Muscle of back (tissue), 3 donors: ENCODE measurements at regions not wholly inside any gene's neighbourhood (a gene's known extent, or its start where the extent isn't known, plus 50 kb on each side); places are given as distances from the start of the nearest gene placed in this dataset.
"Not testable (repeated sequence)": the region's sequence is repeated elsewhere in the genome, so short reads cannot be mapped to it uniquely, and the experiment has no call there.

Experiments
- DNase-seq, 3 donors: peaks; one replicate each; pipeline versions ENCODE4 v3.0.0 to v3.0.0-alpha.2; 2013

DNA sequence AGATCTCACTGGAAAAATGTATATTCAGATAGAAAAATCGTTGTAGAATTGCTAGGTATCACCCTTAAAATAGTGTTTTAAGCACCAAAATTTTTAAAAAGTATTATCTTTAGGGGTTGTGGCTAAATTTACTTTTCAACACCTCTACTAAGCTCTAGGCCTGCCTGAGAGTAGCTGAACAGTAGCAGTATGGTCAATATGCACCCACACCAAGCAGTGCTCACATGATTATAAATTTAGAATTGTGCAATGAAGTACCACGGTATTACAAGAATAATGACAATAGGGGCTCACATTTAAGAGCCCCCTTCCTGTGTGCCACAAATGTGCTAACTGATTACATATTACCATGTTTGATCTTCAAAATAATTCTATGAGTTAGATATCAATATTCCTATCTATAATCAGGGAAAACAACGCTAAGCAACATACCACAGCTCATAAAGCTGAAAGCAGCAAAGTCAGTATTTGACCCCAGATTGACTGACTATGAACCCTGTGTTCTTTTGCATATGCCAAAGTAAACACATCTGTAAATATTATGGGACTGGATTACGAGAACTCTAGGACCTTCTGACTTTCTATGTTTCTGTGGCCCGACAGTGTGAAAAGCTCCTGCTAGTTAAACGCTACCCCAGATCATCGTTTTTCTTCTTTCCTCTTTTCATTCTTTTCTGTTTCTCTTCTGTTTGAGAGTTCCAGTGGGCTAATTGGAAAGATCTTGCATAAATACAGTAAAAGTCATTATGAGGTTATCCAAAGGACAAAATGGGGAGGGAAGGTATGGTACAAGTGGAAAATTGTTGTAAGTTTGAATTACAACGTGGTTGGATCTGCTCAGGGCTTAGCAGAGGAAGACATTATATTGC, 201.1 kb upstream of the C1orf87 start:
- peak in 2 of 3 donors; percentile 71 to 85 for DNase-seq

DNA sequence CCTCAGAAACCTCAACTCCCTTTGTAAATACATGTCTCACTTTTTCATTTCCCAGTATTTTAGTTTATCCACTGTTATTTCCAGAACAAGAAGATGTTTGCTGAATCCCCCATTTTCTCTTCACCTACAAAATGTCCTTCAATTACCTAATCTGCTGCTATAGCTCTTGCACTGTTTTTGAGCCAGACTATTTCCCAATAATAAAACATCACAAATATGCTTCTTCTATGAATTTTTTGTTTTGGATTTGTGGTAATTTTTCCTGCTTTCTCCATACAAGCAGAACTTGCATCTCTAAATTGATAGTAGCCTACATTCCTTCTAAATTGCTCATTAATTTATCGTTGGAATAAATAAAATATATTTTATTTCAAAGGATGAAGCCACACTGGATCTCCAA, 199.6 kb upstream of the C1orf87 start:
- no peak for DNase-seq

DNA sequence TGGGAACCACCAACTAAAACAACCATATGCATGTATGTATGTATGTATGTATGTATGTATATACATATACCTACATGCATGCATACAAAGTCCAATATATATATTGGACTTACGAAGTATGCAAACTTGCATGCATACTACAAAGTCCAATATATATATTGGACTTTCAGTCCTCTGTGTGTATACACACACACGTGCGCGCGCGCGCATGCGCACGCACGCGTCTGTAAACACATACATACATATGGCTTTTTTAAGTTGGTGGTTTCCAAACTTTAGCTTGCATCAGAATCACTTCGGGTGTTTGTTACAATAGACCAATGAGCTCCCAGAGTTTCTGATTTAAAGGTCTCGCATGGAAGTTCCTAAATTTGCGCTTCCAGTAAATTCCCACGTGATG, 197.5 kb upstream of the C1orf87 start:
- DNase-seq = no peak

DNA sequence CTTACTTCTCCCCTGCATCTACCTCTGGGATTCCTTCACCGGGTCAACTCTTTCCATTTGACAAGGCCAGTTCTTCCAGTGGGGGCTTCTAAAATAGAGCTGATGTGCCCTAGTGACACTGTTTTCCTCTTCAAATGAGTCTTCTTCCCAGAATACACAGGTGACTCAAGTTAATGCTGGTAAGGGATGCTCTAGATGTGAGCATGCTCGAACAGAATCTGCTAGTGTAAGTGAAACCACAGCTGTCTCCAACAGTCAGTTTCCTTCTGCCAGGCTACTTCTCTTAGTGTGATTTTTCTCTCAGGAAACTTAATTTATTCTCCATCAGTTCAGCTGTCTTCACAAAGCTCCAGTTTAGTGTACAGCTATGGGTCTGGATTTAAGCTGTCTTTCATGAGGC, 194.9 kb upstream of the C1orf87 start:
- peak in 1 of 3 donors; percentile 26 for DNase-seq

DNA sequence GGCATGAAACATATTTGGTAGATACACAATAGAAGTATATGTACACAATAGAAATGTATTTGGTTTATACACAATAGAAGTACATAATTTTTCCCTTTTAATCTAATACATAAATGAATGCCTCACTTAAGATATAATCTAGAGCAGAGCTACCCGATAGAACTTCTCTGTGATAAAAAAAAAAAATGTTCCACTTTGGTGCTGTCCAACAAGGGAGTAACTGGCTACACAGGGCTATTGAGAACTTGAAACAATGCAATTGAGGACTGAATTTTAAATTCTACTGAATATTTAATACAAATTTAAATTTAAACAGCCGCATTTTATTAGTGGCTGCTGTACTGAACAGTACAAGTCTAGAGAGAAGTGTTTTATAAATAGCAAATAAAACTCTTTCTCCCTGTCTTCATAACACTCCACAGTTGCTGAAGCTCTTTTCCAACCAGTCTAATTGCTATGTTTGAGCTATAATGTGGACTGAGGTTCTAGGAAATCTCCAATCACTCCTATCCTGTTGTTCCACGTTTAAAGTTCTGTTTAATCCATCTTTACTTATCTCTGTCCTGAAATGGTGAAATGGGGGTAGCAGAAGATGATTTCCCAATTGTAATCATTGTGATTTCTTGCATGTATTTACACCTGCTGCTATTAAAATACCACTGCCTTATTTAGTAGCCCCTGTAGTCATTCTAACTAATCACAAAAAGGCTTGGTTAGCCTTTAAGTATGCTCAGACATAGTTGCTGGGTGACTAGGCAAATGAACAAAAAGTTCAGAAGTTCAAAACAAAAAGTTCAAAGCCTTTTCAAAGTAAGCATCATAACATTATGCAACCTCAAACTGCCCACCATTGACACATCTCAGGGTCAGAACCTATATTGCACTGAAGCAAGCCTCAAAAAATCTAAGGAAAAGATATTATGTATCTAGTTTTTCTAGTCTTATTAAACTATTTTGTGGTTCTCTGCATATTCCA, 192.3 kb upstream of the C1orf87 start:
- no peak for DNase-seq

DNA sequence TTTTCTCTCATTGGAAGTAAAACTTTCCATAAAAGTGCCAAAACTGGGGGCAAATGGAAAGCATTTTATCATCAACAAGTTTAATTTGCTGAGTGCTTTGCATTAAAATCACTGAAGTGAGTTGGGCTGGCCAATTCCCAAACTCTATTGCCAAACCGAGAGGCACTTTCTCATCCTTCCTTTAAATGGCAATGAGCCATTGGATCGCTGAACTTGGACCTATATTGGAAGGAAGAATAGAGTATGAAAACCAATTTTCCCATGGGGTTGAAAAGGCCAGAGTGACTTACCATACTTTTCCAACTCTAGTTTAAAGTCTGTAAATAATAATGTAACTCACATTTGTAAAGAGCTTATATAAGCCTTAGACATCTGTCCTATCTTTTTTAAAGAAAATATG, 189.1 kb upstream of the C1orf87 start:
- peak in 2 of 3 donors; percentile 77 to 90 for DNase-seq

DNA sequence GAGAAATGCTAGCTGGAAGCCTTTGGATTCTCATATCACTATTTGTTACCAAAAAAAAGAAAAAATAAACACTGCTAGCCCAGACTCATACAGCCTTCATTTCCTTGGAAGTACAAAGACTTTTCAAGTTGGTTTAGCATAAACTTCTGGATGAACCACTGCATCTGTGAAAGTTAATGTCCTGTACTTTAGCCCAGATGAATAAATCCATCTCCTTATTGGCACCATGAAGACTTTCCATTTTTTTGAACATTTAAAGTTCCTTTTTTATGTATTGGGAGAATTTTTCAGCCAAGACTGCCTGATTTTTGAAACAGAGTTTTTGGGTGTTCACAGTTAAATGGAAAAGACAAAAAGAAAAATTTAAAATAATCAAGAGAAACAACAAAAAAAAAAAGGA, 184.0 kb upstream of the C1orf87 start:
- DNase-seq = peak in 2 of 3 donors; percentile 55 to 82

DNA sequence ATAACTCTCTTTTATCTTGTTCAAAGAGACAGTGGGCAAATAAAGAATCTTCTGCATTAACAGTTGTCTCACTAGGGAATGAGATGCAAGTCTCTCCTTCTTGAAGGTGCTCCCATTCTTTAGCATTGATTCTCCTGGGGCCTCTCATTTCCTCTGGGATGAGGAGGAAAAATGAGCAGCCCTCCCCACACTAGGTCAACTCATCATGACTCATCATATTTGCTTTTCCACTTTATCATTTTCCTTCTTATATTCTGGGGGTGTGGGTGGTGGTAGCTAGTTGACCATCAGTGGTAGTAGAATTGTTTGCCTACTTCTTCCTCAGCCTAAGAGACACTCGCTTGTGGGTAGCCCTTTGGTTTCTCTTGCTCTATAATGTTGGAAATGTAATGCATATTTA, 182.0 kb upstream of the C1orf87 start:
- no peak for DNase-seq

DNA sequence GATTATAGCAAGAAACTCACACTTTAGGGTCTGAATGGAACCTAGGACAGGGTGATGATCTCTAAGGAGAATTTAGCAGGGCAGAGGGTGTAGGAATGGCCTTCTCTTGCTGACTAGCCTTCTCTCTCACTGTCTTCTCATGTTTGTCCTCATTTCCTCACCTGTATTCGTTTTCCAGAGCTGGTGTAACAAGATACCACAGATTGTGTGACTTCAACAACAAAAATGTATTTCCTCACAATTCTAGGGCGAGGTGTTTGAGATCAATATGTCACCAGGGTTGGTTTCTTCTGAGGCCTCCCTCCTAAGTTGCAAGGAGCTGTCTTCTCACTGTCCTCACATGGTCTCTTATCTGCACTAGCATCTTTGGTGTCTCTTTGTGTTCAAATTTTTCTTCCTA, 177.9 kb upstream of the C1orf87 start:
- DNase-seq = no peak

DNA sequence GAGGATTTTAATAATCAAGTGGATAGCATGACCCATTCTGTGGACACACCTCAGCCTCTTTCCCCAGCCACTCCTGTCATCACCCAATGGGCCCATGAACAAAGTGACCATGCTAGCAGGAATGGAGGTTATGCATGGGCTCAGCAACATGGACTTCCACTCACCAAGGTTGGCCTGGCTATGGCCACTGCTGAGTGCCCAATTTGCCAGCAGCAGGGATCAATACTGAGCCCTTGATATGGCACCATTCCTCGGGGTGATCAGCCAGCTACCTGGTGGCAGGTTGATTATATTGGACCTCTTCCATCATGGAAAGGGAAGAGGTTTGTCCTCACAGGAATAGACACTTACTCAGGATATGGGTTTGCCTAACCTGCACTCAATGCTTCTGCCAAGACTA, 173.9 kb upstream of the C1orf87 start:
- not testable (repeated sequence) for DNase-seq

DNA sequence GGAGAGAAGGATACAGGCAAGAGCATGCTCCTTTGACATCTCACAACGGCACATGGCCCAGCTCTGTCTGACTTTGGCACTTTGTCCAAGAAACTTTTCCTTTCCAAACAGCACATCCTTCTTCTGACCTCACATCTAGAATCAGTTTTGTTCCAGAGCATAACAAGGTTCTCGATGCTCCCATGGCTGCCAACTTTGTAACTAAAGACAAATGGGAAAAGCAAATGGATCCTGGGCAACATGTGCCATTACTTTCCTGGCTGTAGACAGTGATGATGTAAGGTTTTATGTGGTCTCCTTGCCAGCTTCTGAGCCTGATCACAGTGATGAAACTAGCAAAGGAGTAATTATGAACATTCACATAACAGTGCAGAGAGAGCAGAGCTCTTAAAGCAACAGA, 171.8 kb upstream of the C1orf87 start:
- DNase-seq = peak in 2 of 3 donors; percentile 56 to 76

DNA sequence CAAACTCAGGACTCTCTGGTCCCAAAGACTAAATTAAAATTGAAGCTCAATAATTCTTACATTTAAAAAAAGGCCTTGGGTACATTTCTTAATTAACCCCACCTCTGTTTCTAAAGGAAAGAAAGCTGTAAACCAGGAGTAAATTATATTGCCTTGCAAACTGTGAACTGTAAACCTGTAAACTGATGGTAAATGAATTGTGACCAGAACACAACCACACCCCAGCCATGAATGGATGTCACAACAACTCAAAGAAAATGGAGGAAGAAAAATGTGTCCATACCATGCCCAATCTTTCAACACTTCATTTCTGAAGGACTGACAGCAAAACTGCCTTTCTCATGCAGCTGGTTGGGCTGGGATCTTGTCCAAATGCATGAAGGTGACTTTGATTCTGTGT, 171.3 kb upstream of the C1orf87 start:
- DNase-seq = no peak

DNA sequence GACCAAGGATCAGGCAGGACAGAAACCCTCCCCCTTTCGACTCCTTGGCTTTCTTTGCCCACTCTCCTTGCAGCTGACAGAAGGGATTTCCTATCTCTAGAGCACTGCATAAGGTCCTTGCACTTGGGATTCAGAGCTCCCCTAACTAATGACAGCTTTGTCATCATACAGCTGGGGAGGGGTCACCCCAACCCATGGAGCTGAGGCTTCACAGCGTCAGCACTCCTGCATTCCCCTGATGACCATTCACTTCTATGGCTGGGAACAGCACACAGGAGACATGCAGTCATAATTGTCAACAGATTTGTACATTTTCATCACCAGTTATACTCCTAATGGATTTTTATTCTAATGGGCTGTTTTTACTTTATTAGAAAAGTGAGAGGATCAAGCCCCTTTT, 161.7 kb upstream of the C1orf87 start:
- no peak for DNase-seq

DNA sequence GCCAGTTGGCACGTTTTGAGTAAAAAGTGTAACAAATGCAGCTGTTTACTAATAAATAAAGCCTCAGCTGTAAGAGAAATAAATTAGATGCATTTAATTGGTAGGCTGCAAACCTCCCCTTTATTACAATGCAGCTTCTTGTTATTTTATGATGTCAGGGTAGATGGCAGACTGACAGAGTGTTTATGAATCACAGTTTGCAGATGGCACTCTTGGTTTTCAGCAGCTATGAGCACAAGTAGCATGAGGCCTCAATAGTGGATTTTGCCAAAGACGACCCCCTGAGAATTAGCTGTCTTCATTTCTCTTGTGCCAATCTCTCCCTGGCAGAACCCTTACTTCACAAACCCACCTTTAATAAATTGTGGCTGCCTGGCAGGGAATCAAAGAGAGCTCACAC, 161.2 kb upstream of the C1orf87 start:
- DNase-seq = no peak

DNA sequence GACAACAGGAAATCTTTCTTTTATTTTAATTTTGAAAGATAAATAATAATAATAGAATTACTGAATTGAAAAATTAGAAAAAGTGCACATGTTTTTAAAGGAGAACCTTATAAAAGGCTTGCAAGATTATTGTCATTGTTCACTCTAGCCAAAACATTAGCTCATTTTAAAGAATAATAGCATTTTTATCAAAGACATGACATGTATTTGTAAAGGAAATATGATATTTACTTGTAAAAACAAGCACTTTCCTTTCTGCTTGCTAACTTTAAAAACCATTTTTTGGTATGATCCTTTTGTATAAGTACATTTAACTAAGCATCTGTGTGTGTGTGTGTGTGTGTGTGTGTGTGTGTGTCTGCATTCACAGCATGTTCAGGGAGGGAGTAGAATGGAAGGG, 156.3 kb upstream of the C1orf87 start:
- DNase-seq = peak in 1 of 3 donors; percentile 36

DNA sequence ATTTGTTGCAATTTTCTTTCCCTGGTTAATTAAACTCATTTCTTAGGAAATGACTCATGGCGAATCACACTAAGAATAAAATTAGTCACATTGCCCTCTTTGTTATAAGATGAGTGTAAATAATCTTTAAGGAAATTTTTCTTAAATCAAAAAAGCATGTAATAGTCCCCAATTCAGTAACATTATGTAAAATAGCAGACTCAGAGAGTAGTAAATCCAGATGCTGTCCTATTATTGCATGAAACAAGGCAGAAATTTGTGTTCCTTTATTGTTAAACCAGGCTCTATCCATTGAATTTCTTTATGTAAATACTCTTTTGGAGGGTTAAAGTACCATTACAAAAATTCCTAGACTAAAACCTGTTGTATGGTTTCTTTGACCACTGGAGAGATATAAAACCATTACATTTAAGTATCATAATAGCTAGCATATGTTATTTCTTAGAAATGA, 154.5 kb upstream of the C1orf87 start:
- peak in 1 of 3 donors; percentile 55 for DNase-seq

DNA sequence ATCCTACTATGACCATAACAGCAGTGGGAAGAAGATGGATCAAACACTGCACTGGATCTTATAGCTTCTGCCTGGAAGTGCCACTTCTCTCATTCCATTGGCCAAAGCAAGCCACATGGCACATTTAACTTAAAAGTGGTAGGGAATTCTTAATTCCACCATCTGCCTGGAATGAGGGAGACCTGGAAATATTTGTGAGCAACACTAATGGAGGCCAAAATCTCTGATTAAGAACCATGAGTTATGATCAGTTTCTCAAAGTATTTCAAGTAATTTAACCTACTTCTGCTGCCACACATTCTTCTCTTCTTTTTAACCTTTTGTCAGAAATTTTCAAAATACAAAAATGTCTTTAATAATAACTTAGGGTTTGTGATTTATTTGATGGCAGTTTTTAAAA, 154.0 kb upstream of the C1orf87 start:
- no peak for DNase-seq

DNA sequence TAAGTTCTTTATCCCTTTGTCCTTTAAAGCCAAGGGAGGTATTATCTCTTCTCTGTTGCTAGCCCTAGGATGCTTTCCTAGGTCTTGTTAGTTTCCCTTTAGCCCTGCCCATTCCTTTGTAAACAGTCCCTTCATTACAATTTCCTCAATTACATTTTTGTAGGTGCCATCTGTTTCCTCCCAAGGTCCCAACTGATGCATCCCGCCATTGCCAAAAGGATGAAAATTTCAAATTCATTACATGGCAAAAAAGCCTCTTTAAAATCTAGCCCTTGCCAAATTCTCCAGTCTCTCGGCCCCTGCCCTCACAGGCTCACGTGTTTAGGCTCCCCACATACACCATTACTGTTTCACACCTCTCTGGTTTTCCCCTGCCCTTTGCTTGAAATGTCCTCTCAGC, 151.9 kb upstream of the C1orf87 start:
- DNase-seq = no peak

DNA sequence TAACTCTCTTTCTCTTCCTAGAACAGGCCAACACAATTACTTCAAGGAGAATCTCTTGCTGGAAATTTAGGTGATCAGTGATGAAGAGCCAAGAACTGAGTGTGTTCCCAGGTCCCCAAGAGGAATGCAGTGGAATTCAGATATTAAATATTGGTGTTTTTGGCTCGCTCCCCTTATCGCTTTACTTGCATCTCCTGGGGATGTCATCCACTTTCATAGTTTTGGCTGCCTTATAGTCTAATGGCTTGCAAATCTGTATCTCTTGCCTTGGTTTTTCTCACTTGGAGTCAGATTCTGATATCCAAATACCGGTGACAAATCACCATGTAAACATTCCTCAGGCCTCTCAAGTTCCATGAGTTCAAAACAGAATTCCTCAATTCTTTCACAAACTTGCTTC, 151.0 kb upstream of the C1orf87 start:
- DNase-seq = peak in 1 of 3 donors; percentile 54

DNA sequence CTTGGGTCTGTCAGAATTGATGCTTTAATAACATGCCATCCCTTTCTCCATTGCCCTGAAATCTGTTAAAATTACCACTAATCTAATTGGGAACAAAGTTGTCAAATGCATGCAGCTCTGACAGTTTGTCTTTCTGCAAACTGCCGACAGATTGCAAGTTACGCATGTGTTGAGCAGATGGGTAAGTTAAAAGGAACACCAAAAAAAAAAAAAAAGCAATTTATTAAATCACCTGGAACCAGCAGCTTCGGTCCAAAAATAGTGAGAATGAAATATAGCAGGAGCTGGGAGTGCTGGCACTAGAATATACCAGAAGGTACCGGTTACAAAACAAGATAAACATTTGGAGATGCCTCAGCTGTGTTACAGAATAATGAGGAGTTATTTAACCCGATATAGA, 149.6 kb upstream of the C1orf87 start:
- DNase-seq = peak in 1 of 3 donors; percentile 47

DNA sequence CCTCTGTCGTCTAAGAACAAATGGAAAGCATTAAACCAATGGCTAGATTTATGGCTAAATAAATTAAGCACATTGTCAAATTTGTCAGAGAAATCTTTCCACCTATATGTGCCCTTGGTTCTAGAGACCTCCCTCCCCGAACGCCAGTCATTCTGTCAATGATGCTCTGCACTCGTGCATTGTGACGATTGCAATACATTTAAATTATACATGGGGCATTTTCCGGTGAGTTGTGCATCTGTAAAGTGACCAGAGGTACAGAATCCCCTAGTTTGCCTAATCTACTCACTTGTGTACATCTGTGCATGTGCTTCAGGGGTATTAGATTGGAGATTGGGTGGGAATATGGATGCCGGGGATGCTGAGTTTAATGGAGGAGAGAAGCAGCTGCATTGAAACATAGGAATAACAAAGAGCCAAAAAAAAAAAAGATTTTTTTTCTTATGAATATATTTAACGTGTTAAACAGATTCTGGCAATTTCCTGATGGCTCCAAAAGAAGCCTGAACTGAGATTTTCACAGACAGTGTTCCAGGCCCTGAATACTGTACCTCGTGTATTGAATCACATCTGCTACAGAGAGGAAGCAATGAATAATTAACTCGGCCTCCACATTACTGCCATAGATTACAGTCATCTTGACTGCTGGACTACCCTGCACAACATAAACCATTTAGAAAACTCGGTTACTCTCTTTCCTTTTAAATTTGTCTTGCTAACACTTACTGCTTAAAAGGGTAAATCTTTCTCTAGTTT, 149.0 kb upstream of the C1orf87 start:
- DNase-seq = peak in 1 of 3 donors; percentile 68

DNA sequence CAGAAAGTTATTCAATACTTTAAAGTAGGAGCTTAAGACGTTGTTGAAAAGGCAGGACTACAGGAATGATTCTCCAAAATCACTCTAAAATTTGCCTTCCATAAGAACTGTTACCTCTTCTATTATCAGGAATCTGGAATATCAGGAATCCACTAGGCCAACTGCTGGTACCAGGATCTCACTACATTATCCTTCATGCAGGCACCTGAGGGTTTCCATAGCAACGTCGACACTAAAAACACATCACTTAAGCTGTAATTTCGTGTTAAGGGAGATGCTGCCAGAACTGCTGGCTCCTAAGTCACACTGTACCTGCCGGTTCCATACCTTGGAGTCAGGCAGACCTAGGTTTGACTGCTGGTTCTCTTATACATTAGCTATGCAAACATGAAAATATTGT, 139.7 kb upstream of the C1orf87 start:
- no peak for DNase-seq
